GM21515 (cell line): ENCODE measurements at regions not wholly inside any gene's neighbourhood (a gene's known extent, or its start where the extent isn't known, plus 50 kb on each side); places are given as distances from the start of the nearest gene placed in this dataset.

Experiments
- ATAC-seq: cut with Tn5 transposase; IDR thresholded peaks from one replicate; pipeline ENCODE4 v1.9.1; 2021; ENCODE audit not compliant: unreplicated experiment

DNA sequence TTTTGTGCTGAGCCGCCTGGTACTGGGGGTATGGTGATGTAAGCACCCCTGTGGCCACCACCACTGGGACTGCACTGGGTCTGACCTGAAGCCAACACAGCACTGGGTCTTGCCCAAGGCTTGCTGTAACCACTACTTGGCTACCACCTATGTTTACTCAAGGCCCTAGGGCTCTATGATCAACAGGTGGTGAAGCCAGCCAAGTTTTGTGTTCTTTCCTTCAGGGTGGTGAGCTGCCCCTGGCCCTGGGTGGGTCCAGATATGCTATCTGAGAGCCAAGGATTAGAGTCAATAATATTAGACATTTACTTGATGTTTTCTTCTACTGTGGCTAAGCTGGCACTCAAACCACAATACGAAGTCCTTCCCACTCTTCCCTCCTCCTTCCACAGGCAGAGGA is 55.1 kb upstream of the PAGE4 start:
- ATAC-seq, result no peak

GRCh38 chrX:49767236-49767635 is 61.9 kb upstream of the PAGE4 start:
- no peak for ATAC-seq

- ATAC-seq, result no peak
Observed at GRCh38 chrX:49762175-49762720, 66.5 kb upstream of the PAGE1 start.

DNA sequence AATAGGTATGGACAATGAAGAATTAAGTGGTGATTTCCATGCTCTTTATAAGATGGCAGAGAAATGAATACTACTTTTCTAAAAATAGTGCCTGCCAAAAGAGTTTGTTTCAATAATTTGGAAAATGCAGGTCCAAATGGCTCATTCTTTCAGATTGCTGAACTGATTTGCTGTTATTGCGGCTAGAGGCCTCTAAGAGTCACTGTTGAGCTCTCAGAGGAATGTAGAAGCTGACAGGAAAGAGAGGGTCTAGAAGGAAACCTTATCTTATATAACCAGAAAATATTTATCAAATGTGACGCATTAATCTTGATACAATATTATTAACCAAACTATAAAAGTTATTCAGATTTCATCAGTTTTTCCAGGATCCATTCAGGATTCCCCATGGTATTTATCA is 65.7 kb upstream of the PAGE1 start:
- ATAC-seq, result no peak

DNA sequence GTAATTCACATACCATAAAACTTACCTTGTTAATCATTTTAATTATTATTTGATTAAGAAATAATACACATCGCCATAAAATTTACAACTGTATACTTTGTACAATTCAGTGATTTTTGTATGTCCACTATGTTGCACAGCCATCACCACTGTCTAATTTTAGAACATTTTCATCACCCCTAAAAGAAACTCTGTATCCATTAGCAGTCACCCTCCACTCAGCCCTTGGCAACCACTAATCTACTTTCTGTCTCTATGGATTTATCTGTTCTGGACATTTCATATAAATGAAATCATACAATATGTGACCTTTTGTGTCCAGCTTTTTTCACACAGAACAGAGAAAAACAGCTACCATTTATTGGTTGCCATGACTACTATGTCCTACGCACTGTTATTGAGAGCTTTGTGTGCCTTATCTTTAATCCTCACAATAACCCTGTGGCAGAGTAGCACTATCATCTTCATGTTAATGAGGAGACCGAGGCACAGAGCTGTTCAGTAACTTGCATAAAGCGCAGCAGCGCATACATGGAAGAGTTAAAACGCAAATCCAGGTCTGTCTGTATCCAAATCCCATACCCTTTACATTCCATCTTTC is 64.6 kb upstream of the PAGE1 start:
- no peak for ATAC-seq

DNA sequence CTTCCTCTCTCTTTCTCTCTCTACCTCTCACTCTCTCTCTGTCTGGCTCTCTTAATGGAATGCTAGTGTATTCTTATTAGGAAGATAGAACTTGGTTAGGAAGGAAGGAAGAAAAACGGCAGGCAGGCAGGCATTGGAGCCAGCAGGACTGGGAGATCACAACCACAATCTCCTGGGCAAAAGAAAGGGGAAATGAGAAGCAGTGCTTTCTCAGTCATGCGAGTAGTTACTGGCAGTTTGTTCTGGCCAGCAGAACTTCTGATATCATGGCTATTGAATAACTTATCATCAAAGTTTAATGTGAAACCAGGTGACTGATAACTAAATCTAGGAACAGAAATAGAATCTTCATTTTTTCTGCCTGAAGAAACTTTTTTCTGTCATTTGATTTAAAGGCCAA is 60.9 kb upstream of the PAGE1 start:
- ATAC-seq, result no peak

- peak; percentile 52 for ATAC-seq
Observed at GRCh38 chrX:49754233-49754857, 58.6 kb upstream of the PAGE1 start.

- no peak for ATAC-seq
Observed at GRCh38 chrX:49753691-49754090, 57.9 kb upstream of the PAGE1 start.

- no peak for ATAC-seq
Observed at GRCh38 chrX:49748211-49748956, 52.6 kb upstream of the PAGE1 start.

DNA sequence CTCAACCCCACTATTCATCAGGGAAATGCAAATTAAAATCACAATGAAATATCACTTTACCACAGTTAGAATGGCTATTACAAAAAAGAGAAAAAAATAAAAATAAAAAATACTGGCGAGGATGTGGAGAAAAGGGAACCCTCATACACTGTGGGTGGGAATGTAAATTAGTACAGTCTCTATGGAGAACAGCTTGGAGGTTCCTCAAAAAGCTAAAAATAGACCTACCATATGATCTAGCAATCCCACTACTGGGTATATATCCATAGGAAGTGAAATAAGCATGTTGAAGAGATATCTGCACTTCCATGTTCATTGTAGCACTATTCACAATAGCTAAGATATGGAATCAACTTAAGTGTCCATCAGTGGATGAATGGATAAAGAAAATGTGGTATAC is 50.5 kb upstream of the PAGE1 start:
- no peak for ATAC-seq
